Adrenal gland (tissue), 5 donors: ENCODE measurements at regions not wholly inside any gene's neighbourhood (a gene's known extent, or its start where the extent isn't known, plus 50 kb on each side); places are given as distances from the start of the nearest gene placed in this dataset.

Source experiments
- POLR2A ChIP-seq, 2 donors: fragments of 450-650 bp; IDR thresholded peaks; one replicate each; pipeline ENCODE4 v1.6.1; 2017; ENCODE audit warnings: antibody characterized with exemption in 2 of 2, mild to moderate bottlenecking in 2 of 2, moderate library complexity in 1 of 2
- TF ChIP-seq, protein P1 (sequence below), 6 experiments: fragments of 450-650 bp in 4 of 6; fragments of 200-600 bp in 2 of 6; sonication (generic) in 1 of 6; IDR thresholded peaks; 1 replicate in 5 of 6; 2 replicates in 1 of 6; pipeline versions ENCODE4 v1.5.1 to v1.8.0; 2016 to 2021; ENCODE audit warnings: antibody characterized with exemption in 6 of 6, mild to moderate bottlenecking in 2 of 6, moderate library complexity in 1 of 6
- donor health status: DM: no; HTN: no; CAD: no.

DNA sequence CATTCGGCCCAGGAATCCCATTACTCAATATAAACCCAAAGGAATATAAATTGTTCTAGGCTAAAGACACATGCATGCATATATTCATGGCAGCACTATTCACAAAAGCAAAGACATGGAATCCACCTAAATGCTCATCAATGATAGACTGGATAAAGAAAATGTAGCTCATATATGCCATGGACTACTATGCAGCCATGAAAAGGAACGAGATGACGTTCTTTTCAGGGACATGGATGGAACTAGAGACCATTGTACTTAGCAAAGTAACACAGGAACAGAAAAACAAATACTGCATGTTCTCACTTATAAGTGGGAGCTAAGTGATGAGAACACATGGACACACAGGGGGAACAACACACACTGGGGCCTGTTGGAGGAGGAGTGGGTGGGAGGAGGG, 769.5 kb downstream of the TBC1D32 start:
- TF ChIP-seq, protein P1, sequence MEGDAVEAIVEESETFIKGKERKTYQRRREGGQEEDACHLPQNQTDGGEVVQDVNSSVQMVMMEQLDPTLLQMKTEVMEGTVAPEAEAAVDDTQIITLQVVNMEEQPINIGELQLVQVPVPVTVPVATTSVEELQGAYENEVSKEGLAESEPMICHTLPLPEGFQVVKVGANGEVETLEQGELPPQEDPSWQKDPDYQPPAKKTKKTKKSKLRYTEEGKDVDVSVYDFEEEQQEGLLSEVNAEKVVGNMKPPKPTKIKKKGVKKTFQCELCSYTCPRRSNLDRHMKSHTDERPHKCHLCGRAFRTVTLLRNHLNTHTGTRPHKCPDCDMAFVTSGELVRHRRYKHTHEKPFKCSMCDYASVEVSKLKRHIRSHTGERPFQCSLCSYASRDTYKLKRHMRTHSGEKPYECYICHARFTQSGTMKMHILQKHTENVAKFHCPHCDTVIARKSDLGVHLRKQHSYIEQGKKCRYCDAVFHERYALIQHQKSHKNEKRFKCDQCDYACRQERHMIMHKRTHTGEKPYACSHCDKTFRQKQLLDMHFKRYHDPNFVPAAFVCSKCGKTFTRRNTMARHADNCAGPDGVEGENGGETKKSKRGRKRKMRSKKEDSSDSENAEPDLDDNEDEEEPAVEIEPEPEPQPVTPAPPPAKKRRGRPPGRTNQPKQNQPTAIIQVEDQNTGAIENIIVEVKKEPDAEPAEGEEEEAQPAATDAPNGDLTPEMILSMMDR (IDR thresholded peaks at IDR 0.05) = no peak
- TF ChIP-seq POLR2A (IDR thresholded peaks at IDR 0.05) = no peak
